Stimulated activated CD4-positive, alpha-beta T cell treated with anti-CD3 and anti-CD28 coated beads, Interleukin-1b, Interleukin-23, amount 100 ng/mL, for 24 hours (primary cell): ENCODE measurements at regions not wholly inside any gene's neighbourhood (a gene's known extent, or its start where the extent isn't known, plus 50 kb on each side); places are given as distances from the start of the nearest gene placed in this dataset.

Experiments used
- DNase-seq, 4 experiments: peaks; one replicate each; pipeline ENCODE4 v3.0.0-alpha.2; 2020; ENCODE audit warnings: low read depth in 4 of 4, low spot score in 1 of 4

DNA sequence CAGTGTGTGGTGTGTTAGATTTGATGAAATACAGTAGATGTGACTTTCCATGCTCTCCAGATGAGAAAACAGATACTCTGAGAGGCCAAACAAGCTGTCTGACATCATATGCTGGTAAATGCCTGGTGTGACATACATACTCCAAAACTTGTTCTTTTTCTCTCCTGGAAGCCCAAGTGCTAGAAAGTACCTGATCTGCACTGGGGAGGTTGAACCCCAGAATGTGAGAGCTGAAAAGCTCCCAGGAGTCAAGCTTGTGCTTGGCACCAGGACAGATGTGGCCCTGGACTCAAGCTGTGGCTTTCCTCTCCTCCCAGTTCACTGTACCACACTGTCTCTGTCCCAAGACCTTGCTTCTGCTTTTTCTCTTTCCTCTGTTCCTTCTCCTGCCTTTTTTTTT, 389.0 kb upstream of the USP24 start:
- no peak for DNase-seq

DNA sequence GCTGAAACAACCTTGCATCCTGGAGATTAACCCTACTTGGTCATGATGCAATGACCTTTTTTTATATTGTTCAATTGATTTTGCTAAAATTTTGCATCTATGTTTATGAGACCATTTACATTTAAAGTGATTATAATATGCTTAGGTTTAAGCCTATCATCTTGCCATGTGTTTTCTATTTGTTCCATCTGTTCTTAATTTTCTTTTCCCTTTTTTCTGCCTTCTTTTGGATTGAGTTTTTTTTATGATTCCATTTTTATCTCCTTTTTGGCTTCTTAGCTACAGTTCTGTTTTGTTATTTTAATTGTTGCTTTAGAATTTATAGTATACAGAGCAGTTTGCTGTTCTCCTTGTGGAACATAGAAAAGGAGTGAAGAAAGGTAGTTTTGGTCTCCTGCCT, 385.1 kb upstream of the USP24 start:
- no peak for DNase-seq

DNA sequence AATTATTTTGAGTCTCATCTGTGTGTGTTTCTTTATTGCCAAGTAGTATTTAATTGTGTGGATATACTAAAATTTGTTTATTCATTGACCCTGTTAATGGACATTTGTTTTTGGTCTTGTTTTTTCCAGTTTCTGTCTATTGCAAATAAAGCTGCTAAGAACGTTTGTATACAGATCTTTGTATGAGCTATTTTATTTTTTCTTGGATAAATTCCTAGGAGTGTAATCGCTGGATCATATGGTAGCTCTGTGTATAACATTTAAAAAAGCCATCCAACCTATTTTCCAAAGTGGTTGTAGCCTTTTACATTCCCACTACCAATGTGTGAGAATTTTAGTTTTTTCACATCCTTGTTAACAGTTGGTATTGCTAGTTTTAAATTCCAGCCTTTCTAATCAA, 382.7 kb upstream of the USP24 start:
- no peak for DNase-seq

DNA sequence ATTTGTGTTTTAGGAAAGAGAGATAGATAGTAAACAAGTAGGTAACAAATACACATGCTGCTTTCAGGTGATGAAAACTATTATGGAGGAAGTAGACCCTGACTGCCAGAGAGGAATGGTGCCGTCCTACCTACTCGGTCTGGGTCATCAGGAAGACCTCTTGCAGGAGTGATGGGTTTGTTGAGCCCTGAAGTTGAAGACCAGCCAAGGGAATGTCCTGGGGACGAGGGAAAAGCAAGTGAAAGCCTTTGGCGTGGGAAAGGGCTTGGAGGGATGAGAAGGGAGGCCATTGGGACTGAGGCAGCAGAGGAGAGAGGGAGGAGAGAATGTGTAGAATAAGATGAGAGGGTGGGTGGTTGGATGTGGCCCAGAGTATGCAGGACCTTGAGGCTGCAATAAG, 379.5 kb upstream of the USP24 start:
- no peak for DNase-seq

DNA sequence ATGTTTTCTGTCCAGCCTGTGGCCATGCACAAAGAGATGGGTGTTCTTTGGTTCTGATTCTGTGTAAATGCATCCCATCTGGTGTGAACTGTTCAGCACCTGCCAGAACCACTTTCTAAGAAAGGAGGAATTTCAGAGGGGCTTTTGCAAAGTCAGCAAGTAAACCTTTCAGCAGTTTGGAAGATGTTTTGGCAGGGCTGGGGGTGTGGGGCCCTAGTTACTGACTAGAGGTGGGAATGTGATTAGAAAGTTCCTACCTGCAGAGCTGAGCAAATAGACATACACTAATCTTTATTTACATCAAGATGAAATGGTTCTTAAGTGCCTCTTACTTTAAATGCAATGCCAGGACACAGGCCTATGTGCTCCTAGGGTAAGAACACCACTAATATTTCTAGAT, 378.1 kb upstream of the USP24 start:
- no peak for DNase-seq

DNA sequence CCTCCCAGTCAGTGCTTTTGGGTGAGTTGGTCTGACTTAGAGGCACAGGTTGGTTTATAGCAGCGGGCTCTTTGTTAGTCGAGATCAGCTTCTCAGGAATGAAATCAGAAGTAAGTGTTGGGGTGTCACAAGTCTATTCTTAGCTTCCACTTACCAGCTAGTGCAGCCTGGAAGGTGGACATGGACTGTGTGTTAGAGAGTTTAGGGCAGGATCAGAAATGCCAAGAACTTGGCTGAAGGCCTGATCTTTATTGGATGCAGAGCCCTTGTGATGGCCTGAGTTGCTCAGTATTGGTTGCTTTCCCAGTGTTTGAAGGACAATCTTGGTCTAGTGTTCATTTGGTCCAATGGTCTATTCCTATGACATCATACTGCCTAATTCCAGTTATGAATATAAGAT, 377.0 kb upstream of the USP24 start:
- no peak for DNase-seq

DNA sequence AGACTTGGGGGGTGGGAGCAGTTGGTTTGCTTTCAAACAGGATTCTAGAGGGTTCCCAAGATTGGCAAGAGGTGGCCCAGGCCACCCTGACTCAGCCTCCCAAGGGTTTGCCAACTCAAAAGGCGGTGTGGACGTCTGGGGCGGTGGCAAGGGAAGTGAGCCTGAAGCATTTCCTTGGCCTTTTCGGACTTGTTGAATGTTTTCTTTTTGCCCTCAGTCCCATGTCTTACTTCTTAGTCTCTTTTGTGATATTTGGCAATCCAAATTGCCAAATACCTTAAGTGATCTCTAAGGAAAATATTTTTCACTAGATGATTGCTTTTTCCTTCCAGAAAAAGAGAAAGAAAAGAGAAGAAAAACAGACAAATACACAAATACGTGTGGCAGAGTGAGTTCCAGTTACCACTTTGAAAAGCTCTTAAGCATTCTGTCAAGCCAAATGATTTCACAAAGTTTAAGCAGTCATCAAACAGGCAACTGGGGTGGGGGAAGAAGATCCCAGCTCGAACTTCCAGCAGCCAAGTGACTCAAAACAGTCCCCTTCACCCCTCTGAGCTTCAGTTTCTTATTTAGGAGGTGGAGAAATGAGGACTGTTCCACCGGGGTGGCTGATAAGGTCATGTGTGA, 374.6 kb upstream of the USP24 start:
- no peak for DNase-seq

DNA sequence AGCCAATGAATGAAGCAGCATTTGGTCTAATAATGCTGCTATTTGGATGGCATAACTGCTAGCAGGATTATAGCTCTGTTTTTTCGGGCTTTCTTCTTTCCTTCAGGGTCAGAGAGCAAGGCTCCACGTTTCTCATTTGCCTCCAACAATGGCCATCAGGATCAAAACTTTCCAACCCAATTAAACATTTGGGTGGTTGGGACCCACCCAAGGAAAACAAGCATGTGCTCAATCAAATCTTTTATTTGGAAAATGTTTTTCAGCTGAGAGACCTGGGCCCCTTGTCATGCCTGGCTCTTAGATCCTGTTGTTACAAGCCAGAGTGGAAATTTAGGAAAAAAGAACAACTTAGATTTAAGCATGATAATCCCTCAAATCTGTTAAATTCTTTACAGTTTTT, 373.1 kb upstream of the USP24 start:
- no peak for DNase-seq

DNA sequence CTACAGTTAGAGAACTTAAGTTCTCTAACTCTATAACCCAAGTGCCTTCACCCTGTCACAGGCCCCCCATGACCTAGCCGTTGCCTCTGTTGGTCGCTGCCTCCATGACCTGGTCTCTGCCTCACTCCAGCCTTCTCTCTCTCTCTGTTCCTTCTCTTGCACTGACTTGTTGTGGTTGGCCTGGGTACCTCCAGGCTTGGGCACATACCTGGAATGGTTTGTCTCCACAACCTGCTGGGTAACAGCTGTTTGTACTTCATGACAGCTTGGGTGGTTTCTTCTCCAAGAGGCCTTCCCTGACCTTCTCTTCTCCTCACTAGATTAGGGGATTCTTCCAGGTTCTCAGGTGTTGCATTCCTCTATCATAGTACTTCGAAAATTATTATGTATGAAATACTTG, 371.6 kb upstream of the USP24 start:
- DNase-seq = no peak

DNA sequence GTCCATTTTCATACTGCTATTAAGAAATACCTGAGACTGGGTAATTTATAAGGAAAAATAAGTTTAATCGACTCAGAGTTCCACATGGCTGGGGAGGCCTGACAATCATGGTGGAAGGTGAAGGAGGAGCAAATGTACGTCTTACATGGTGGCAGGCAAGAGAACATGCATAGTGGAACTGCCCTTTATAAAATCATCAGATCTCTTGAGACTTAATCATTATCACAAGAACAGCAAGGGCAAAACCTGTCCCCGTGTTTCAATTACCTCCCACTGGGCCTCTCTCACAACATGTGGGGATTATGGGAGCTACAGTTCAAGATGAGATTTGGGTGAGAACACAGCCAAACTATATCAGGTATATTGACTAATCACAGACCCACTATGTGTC, 370.2 kb upstream of the USP24 start:
- DNase-seq = no peak

DNA sequence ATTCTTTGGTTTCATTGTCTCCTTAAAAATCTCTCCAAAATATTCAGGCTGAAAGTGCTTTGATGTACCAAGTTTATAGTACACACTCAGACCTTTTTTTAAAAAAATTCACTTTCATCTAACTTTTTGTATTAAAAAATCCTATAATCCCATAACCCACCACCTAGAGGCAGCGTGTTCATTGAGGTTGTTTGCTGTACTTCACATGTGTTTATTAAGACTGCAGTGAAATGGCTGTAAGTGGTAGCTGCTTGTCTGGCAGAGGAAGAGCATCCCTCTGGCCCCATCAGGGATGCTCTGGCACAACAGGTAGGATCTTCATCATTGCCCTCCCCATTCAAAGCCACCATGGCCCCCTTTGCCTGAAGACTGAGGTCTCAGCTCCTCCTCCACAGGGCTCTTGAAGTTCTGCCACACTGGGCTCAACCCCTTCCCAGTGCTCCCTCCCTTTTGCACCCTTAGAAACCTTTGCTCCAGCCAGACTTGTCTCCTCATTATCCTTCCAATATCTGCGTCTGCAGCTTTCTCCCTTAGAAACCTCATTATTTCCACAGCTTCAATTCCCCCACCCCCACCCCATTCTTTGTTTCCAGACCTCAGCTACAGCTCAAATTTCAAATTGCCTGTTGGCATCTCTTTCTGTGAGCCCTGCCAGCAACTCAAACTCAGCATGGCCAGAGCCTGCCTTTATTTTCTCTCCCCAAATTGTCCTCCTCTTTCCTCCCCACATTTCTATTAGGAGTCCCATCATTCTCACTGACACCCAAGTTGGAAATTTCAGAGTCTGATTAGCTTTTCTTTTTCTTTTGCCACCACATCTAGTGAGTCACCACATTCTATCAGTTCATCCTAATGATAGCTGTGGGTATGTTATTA, 369.6 kb upstream of the USP24 start:
- DNase-seq = no peak

DNA sequence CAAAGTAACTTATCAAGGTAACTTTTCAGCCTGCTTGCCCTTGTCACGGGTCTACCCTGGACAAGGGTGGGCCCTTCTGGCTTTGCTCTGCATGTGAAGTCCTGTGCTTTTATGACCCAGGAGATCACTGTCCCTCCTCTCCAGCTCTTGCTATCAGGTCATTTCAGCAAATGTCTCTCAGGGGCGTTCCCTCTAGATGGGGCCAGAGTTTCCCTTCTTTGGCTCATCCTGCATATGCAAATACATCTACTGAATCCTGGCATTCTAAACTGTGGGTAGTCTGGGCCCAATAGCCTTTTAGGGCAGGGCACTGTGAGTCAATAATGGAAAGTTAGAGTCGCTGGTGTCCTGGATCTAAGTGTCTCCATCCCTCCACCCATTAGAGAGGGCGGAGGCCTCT, 366.9 kb upstream of the USP24 start:
- no peak for DNase-seq

DNA sequence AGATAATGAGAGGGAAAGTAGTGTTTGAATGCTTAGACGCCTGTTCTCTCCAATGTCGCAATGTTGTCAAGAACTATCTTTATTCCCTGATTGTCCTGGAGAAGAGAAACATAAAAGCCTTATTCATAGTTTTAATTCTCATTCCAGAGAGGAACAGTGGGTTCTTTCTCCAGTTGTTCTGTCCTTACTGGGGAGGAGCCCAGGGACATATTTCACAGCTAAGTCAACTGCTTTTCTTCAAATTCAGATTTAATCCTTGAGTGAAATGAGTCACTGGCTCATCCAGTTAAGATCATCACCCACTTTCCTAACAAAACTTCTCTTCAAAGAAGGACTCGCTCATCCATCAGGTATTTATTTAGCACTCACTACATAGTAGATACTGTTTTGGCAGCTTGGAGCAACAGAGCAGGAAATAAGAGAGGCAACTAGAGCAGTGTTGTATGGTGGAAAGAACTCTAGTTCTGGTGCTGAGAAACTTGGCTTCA, 365.7 kb upstream of the USP24 start:
- no peak for DNase-seq

DNA sequence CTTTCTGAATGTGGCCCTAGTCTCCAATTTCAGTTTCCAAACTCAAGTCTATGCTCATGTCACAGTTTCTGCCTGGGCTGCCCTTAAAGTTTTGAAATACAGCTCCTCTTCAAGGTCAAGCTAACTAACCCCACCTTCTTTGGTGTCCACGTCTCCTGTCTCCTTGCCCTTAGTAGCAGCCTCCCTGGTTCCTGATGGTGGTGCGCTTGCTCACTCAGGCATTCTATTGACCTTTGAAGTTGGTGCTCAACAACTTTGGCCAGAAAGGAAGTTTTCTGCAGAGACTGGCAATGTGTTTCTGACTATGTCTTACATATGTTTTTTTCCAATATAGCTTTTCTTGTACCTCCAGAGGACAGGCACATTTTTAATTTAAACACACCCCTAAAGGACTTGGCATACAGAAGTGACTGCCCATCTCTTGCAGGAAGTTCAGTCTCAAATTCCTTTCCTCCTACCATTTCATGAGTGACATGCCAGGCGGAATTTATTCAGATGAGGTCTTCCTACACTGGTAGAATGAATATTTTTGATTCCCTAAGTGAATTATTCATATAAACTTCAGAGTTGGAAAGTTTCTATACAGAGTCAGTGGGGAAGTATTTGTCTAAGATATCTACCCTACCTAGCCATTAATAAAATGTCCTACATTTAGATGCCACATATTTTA, 364.3 kb upstream of the USP24 start:
- no peak for DNase-seq

DNA sequence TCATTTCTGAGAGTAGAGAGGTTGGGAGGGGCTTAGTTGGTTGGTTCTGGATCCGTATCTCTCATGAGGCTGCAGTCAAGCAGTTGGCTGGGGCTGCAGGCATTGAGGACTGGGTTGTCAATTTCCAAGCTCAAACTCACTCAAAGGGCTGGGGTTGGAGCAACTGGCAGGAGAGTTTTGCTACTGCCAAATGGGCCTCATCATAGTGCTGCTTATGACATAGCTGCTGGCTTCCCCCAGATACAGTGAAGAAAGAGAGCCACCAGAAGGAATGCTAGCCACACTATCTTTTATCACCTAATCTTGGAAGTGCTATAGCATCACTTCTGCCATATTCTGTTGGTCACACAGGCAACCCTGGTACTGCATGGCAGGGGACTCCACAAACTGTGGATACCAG, 363.5 kb upstream of the USP24 start:
- DNase-seq = no peak

DNA sequence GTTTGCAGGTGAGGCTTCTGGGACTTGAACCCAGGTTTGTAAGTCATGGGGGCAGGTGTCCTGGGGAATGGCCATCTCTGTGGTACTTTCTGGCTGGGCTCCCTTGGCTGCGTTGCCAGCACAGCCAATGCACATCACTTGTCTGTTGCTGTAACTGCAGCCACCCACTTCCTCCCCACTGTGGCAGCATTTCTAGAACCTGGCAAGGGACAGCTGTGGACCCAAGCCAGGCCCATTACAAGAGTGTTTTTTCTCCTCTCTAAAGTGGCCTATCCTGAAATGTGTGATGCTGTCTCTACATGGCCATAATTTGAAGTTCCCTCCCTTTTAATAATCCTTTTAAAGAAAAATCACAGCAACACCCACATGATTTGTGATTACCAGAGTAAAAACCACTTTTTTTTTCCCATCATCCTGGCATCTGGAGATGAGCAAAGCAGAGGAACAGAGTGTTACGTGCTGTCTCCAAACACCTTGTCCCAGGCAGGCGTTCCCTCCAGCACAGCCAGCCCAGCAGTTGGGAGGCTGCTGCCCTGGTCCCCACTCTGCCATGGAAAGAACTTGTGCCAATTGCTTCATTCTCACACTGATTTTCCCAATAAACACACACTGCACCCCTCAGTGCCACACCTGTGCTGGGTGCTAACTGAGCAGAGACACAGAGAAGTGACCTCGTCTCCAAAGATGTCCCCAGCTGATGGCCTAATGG, 360.6 kb upstream of the USP24 start:
- no peak for DNase-seq

DNA sequence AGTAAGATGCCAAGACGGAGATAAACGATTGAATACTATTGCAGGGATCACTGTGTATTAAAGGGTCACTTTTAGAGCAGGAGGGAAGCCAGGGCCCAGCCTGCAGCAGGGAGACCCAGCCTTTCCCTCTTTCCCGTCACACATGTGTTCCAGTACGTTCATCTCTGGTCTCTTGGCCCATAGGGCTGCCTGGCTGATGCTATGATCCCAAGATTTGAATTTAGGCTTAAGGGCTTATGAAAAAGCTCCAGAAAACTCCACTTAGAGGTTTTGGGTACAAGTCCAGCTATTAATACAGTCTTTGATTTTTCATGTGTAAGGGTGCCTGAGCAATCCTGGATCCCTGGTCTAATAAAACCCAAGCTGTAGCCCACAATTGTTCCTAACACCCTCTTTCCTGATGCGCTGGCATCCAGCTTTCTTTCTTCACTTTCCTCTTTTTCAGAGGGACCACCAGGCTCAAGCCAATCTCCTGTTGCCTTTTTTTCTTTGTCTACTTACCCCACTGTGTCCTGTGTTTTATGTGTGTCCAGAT, 359.6 kb upstream of the USP24 start:
- no peak for DNase-seq

DNA sequence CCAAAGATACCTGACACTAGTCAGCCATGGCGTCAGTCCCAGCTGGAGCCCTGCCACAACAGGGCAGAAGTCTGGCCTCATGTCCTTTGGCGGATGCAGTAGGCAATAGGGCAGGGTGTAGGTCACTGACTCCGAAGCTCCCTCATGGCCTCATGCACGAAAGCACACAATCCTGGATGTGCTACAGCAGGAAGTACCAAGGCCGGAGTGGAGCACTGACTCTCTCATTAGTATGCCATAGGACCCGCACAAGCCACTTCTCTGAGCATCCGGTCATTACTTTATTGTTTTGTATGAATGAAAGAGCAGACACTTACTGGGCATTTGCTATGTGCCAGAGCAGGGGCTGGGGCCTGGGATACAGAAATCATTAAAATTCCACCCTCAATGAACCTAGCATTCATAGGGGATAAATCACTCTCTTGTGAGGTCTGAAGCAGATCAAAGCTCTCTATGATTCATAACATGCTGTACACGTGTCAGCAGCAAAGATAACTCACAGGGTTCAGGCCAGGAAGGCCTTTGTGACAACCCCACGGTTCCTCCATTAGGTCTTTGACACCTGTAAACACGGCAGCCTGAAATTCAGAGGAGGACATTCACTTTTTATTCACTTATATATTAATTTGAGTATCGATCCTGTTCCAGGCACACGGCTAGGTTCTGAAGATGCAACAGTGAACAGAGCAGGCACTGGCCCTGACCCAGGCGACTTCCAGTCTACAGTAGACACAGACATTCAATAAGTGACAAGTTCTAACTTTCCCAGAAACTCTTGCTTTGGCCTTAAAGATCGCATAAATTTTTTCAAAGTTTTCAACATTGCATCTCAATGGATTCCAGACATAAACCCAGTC, 357.9 kb upstream of the USP24 start:
- no peak for DNase-seq

DNA sequence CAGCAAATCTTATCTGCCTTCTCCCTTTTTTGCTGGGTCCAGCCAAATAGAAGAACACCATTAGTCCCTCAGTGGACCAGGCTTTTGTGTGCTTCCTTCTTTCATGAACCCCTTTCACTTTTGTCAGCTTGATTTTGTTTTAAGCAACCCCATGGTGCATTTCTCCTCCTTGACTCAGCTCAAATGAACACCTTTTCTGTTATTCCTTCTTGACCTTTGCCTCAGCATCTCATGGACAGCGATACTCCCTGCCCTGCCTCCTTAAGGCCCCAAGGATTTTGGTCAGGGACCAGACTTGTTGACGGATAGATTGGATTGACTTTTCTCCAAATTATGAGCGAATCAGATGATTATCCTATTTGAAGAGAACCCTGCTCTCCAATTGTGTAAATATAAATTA, 356.6 kb upstream of the USP24 start:
- no peak for DNase-seq

DNA sequence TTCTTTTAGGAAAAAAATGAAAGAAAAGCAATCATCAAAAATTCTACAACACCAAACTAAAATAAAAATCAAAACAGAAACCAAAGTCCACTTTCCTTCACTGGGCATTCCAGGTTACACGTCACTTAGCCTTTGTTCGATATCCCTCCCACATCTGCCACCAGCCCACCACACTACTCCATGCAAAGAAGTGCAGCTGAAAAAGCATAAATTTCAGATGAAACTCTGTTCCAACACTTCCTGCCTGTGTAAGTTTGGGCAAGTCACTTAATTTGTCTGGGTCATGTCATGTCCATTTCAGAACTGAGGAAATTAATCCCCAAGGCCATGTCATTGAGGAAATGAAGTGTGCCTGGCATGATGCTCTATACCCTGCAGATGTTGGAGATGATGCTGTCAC, 354.3 kb upstream of the USP24 start:
- no peak for DNase-seq
